ENCODE measurements at regions not wholly inside any gene's neighbourhood (a gene's known extent, or its start where the extent isn't known, plus 50 kb on each side); places are given as distances from the start of the nearest gene placed in this dataset.
A peak's percentile ranks its signal among the peaks of the same experiment; 100 is the strongest.
"Not testable (repeated sequence)": the region's sequence is repeated elsewhere in the genome, so short reads cannot be mapped to it uniquely, and the experiment has no call there.

DNA sequence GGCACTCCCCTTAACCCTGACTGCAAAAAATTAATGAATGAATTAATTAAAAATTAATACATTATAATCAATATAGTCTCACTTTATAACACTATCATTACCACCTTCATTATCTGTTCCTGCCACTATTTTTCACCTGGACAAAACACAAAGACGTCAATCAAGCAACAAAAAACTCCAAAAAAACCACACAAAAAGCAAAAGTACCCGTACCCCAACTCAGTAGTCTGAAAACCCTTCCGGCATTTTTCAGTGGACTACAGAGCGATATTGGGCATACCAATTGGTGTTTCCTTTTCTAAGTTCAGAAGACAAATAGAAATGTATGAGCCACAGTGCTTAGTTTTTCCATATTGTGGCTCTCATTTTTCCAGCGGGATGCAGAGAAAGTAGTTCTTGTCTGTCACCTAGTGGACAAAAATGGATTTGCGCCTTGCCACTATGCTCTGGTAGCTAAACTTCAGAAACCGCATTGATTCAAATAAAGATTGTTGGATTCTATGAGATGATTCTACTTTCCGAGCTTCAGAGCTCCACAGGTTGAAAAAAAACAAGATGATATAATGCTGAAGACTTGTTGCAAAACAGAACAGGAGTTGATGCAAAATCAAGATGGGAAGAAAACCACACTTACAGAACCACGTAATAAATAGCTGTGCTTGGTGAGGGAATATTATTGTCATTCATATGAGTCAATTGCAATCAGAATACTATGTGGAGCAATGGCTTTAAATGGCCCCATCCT is 50.6 kb upstream of the ITGB1 start:
- no peak overlapping the region for H2AFZ ChIP-seq
- H3K4me1 ChIP-seq (replicated peaks; ENCODE audit: insufficient read depth) = peaks cover 67% of the 10 kb centered on the region
- BruUV-seq (replicated peaks) = no TSS peak
- H3K27ac ChIP-seq = peak overlapping the region; percentile 92
- POLR2A ChIA-PET (ENCODE audit: unreplicated experiment) = interaction anchor here (0.5 to 1.2 kb wide), 6 partner anchors 27 to 240 kb away, joined by 3 to 8 read pairs (median 6); no protein-coding TSS in a partner anchor
- TF ChIP-seq EZH2 (IDR thresholded peaks at IDR 0.05; ENCODE audit: low read depth) (no peak), CTCF (conservative IDR thresholded peaks at IDR 0.05) (peak; percentile 93)
- no peaks in the 10 kb centered on the region for H4K20me1 ChIP-seq (ENCODE audit: insufficient read depth)
- no peak overlapping the region for H3K4me3 ChIP-seq
- peaks cover 60% of the 10 kb centered on the region for H3F3A ChIP-seq (ENCODE audit: insufficient read depth, low read depth)
- peak overlapping the region; percentile 63 for H3K4me2 ChIP-seq
- H3K36me3 ChIP-seq (ENCODE audit: low read depth) = no peaks in the 10 kb centered on the region
- H3K9me2 ChIP-seq (ENCODE audit: insufficient read depth) = no peaks in the 10 kb centered on the region
- intact Hi-C loops (cut with micrococcal nuclease; ENCODE audit: unreplicated experiment) = loop anchor here (1.0 to 10.0 kb wide), 4 partner anchors 104 to 754 kb away; partner anchors contain the start of gene CCDC7
- CTCF ChIA-PET = interaction anchor here (0.5 to 1.5 kb wide), 7 partner anchors 37 to 917 kb away, joined by 3 to 5 read pairs (median 4); no protein-coding TSS in a partner anchor
- H3K79me2 ChIP-seq (ENCODE audit: low read depth) = peaks cover under 1% of the 10 kb centered on the region; the same call in 1 of the 2 replicates
- H3K9me3 ChIP-seq (ENCODE audit: insufficient read depth, low read depth) = no peaks in the 10 kb centered on the region
- DNase-seq = peak; percentile 63 to 81
- H3K27me3 ChIP-seq (ENCODE audit: insufficient read depth, low read depth) = no peaks in the 10 kb centered on the region

DNA sequence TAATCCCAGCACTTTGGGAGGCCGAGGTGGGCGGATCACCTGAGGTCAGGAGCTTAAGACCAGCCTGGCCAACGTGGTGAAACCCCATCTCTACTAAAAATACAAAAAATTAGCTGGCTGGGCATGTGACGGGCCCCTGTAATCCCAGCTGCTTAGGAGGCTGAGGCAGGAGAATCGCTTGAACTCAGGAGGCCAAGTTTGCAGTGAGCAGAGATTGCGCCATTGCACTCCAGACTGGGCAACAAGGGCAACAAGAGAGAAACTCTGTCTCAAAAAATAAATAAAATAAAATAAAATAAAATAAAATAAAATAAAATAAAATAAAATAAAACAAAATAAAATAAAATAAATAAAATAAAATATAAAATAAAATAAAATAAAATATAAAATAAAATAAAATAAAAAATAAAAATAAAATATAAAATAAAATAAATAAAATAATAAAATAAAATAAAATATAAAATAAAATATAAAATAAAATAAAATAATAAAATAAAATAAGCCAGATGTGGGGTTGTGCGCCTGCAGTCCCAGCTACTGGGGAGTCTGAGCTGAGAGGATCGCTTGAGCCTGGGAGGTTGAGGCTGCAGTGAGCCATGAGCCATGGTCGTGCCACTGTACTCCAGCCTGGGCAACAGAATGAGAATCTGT is 49.8 kb upstream of the ITGB1 start:
- H3K9me3 ChIP-seq (ENCODE audit: insufficient read depth, low read depth); BruUV-seq (replicated peaks); H3K79me2 ChIP-seq (ENCODE audit: low read depth); H3K27ac ChIP-seq; H3K4me3 ChIP-seq; H3K4me2 ChIP-seq; DNase-seq; H2AFZ ChIP-seq; POLR2A ChIA-PET (ENCODE audit: unreplicated experiment); H3K27me3 ChIP-seq (ENCODE audit: insufficient read depth, low read depth); H3K9me2 ChIP-seq (ENCODE audit: insufficient read depth); H4K20me1 ChIP-seq (ENCODE audit: insufficient read depth); H3K36me3 ChIP-seq (ENCODE audit: low read depth): not testable (repeated sequence)
- CTCF ChIA-PET = interaction anchor here (0.6 kb wide), 1 partner anchor 768 kb away, joined by 4 read pairs; no protein-coding TSS in a partner anchor
- peaks cover 74% of the 10 kb centered on the region for H3K4me1 ChIP-seq (replicated peaks; ENCODE audit: insufficient read depth)
- intact Hi-C loops (cut with micrococcal nuclease; ENCODE audit: unreplicated experiment) = loop anchor here (1.0 to 10.0 kb wide), 4 partner anchors 103 to 753 kb away; partner anchors contain the start of gene CCDC7
- H3F3A ChIP-seq (ENCODE audit: insufficient read depth, low read depth) = peaks cover 65% of the 10 kb centered on the region

Data from PC-9 (cell line).